ENCODE measurements at regions not wholly inside any gene's neighbourhood (a gene's known extent, or its start where the extent isn't known, plus 50 kb on each side); places are given as distances from the start of the nearest gene placed in this dataset.

DNA sequence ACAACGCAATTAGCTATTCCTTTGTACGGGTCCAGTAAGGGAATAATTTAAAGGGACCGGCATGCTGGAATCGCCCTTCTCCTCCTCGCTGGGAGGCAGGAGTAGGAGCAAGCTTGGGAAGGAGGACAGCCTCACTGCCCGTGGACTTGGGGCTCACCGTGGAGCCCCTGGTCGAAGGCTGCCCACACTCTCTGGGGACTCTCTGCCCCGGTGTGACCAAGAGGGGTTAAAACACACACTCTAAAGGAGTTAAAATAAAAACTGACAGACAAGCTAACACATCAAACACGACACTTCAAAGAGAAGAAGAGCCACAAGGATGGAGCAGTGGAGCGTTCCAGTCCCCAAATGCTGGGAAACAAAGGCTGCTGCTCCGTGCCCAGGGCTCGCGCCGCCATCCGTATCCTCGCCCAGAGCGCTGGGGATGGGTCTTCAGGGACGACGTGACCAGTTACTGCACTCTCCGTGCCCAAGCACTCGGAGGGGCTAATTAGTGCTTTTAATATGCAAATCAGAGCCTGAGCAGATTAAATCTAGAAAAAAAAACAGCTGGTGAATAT is 123.3 kb downstream of the PAPOLA start:
- Histone ChIP-seq H3K4me3 (no peak overlapping the region), H3K27me3 (peaks cover 0 to 4% (median 0%) of the 10 kb centered on the region in 4 donors), H3K9me3 (no peaks in the 10 kb centered on the region), H3K4me1 (no peaks in the 10 kb centered on the region), H3K27ac (no peak overlapping the region), H3K36me3 (no peaks in the 10 kb centered on the region)
- 52 to 64% methylated on average over 22 of the region's 22 CpGs for WGBS, 2 donors
- ATAC-seq (no peak), DNase-seq (no peak), FAIRE-seq (no peak)
- intact Hi-C loops (cut with DNase I) = no loop called here
- TF ChIP-seq, protein P1, sequence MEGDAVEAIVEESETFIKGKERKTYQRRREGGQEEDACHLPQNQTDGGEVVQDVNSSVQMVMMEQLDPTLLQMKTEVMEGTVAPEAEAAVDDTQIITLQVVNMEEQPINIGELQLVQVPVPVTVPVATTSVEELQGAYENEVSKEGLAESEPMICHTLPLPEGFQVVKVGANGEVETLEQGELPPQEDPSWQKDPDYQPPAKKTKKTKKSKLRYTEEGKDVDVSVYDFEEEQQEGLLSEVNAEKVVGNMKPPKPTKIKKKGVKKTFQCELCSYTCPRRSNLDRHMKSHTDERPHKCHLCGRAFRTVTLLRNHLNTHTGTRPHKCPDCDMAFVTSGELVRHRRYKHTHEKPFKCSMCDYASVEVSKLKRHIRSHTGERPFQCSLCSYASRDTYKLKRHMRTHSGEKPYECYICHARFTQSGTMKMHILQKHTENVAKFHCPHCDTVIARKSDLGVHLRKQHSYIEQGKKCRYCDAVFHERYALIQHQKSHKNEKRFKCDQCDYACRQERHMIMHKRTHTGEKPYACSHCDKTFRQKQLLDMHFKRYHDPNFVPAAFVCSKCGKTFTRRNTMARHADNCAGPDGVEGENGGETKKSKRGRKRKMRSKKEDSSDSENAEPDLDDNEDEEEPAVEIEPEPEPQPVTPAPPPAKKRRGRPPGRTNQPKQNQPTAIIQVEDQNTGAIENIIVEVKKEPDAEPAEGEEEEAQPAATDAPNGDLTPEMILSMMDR (IDR thresholded peaks at IDR 0.05) = no peak

DNA sequence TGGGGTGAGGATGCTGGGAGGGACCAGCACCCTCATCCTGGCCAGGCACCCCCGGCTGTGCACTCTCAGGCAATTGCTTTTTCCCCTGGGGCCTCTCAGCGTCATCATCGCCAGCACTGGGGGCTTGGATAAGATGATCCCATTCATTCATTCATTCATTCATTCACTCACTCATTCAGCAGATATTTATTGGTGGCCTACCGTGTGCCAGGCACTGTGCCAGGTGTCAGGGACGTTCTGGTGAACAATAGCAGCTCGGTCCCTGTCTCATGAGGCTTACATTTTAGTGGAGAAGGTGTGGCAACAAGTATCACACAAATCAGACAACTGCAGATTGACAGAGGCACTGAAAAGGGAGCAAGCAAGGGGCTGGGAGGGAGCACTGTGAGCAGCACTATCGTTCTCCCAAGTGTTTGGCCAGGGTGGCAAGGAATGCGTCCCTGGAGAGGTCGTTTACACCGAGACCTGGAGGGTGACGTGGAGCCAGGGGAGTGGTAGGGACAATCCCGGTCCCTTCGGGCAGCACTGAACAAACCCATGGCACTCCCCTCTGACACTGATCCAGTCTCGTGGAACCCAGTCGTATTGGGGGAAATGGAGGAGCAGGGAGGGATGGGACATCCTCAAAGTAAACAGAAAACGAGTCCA is 124.1 kb downstream of the PAPOLA start:
- peaks cover 0 to 4% (median 0%) of the 10 kb centered on the region in 4 donors for H3K27me3 ChIP-seq
- no peak overlapping the region for H3K27ac ChIP-seq
- no peaks in the 10 kb centered on the region for H3K36me3 ChIP-seq
- no peaks in the 10 kb centered on the region for H3K9me3 ChIP-seq
- H3K4me1 ChIP-seq = no peaks in the 10 kb centered on the region
- ATAC-seq (no peak), DNase-seq (no peak), FAIRE-seq (no peak)
- H3K4me3 ChIP-seq = no peak overlapping the region
- TF ChIP-seq, protein P1 (IDR thresholded peaks at IDR 0.05) = no peak
- intact Hi-C loops (cut with DNase I) = no loop called here
- 38 to 46% methylated on average over 16 of the region's 16 CpGs for WGBS, 2 donors

DNA sequence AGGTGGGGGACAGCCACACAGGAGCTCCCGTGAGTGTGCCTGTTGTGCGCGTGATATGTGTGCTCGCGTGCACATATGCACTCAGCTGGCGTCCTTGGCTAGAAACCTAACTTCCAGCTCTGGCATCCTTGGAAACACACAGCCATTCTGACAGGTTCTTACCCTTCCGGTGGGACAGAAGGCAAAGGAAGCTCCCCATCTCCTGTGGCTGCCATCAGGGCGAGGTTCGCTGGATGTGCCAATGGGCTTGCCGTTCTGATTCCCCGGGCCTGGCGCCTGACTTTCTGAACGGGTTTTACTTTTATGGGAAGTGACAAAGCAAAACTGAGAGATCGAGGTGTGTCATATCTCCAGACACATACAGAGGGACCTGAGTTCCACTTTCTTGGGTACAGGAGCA is 124.7 kb downstream of the PAPOLA start:
- H3K4me3 ChIP-seq = no peak overlapping the region
- no peaks in the 10 kb centered on the region for H3K36me3 ChIP-seq
- DNase-seq = no peak
- 40 to 49% methylated on average over 14 of the region's 14 CpGs for WGBS, 2 donors
- FAIRE-seq = no peak
- intact Hi-C loops (cut with DNase I) = no loop called here
- TF ChIP-seq, protein P1 (IDR thresholded peaks at IDR 0.05) = no peak
- H3K27me3 ChIP-seq = peaks cover 0 to 4% (median 0%) of the 10 kb centered on the region in 4 donors
- no peaks in the 10 kb centered on the region for H3K4me1 ChIP-seq
- H3K27ac ChIP-seq = no peak overlapping the region
- ATAC-seq = no peak
- H3K9me3 ChIP-seq = no peaks in the 10 kb centered on the region

DNA sequence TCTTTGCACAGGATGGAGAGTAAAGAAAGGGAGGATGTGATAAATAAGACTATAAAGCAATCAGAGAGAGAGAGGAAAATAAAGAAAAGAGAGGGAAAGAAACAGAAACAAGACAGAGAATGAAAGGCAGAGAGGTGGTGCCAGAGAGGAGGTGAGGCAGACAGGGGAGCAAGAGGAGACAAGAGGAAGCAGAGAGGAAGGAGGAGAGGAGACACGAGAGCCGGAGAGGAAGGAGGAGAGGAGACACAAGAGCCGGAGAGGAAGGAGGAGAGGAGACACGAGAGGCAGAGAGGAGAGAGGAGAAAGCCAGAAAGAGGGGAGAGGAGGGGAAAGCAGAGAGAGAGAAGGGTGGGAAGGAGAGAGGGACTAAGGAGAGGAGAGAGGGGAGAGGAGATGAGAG is 125.2 kb downstream of the PAPOLA start:
- DNase-seq (no peak), ATAC-seq (no peak), FAIRE-seq (no peak)
- Histone ChIP-seq H3K4me3 (no peak overlapping the region), H3K4me1 (no peaks in the 10 kb centered on the region), H3K27ac (no peak overlapping the region), H3K36me3 (no peaks in the 10 kb centered on the region), H3K9me3 (no peaks in the 10 kb centered on the region), H3K27me3 (peaks cover 0 to 4% (median 0%) of the 10 kb centered on the region in 4 donors)
- TF ChIP-seq, protein P1 (IDR thresholded peaks at IDR 0.05) = no peak
- intact Hi-C loops (cut with DNase I) = no loop called here
- whole genome bisulfite sequencing, 2 donors = 31 to 32% methylated on average over 4 of the region's 4 CpGs

Measured in pancreas (tissue), 10 donors.